Lower leg skin (tissue), 3 donors: ENCODE measurements at regions not wholly inside any gene's neighbourhood (a gene's known extent, or its start where the extent isn't known, plus 50 kb on each side); places are given as distances from the start of the nearest gene placed in this dataset.

Source experiments
- POLR2A ChIP-seq, 2 donors: fragments of 450-650 bp; IDR thresholded peaks; one replicate each; pipeline ENCODE4 v1.6.1; 2016 to 2017; ENCODE audit warnings: antibody characterized with exemption in 2 of 2, mild to moderate bottlenecking in 1 of 2, moderate library complexity in 1 of 2
- TF ChIP-seq, protein P1 (sequence below), 3 donors: fragments of 450-650 bp; IDR thresholded peaks; one replicate each; pipeline ENCODE4 v1.5.1; 2016; ENCODE audit warnings: antibody characterized with exemption in 3 of 3, mild to moderate bottlenecking in 3 of 3, moderate library complexity in 2 of 3

DNA sequence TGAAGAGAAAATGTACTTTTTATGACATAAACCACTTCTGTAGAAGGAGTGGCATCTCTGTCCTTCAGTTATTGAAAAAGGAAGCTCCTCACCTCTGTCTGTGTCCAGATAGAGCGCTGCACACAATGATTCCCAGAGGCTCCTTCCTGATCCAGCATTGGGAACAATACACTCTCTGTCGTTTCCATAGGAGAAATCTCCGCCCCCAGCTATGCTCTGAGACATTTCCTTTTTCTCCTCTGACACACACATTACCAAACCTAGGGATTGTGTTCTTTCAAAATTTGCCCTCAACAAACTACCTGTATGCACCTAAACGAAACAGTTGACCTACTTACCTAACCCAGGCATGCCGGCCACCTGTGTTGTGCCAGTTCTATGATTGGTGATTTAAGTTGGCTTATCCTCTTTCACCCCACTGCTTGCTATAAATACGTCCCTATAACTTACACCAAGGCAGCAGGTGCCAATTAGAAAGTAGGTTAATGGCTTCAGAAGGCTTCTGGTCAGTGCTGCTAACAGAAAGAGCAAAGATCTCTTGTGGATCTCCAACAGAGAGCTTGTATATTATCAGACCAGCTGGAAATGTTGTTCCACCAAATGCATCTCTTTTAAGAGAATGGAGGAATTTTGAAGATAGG is 140.1 kb upstream of the JCAD start:
- TF ChIP-seq, protein P1, sequence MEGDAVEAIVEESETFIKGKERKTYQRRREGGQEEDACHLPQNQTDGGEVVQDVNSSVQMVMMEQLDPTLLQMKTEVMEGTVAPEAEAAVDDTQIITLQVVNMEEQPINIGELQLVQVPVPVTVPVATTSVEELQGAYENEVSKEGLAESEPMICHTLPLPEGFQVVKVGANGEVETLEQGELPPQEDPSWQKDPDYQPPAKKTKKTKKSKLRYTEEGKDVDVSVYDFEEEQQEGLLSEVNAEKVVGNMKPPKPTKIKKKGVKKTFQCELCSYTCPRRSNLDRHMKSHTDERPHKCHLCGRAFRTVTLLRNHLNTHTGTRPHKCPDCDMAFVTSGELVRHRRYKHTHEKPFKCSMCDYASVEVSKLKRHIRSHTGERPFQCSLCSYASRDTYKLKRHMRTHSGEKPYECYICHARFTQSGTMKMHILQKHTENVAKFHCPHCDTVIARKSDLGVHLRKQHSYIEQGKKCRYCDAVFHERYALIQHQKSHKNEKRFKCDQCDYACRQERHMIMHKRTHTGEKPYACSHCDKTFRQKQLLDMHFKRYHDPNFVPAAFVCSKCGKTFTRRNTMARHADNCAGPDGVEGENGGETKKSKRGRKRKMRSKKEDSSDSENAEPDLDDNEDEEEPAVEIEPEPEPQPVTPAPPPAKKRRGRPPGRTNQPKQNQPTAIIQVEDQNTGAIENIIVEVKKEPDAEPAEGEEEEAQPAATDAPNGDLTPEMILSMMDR (IDR thresholded peaks at IDR 0.05): no peak
- TF ChIP-seq POLR2A (IDR thresholded peaks at IDR 0.05): no peak
